ENCODE measurements at regions not wholly inside any gene's neighbourhood (a gene's known extent, or its start where the extent isn't known, plus 50 kb on each side); places are given as distances from the start of the nearest gene placed in this dataset.

GRCh38 chr1:98429965-98430443, 231.5 kb upstream of the SNX7 start:
- TF ChIP-seq CTCF (IDR thresholded peaks at IDR 0.05) (no peak), CHD2 (IDR thresholded peaks at IDR 0.05; ENCODE audit: low read length, partially characterized antibody) (no peak), TAF1 (IDR thresholded peaks at IDR 0.05; ENCODE audit: borderline replicate concordance, low read depth, low read length) (no peak), RAD21 (IDR thresholded peaks at IDR 0.05; ENCODE audit: low read length) (no peak), POLR2AphosphoS5 (IDR thresholded peaks at IDR 0.05; ENCODE audit: low read depth, low read length) (no peak), EZH2phosphoT487 (IDR thresholded peaks at IDR 0.05; ENCODE audit: borderline replicate concordance, low read depth) (no peak), GATA2 (CRISPR knock-in tag; IDR thresholded peaks at IDR 0.05) (no peak), SMC3 (IDR thresholded peaks at IDR 0.05; ENCODE audit: low read depth, low read length) (no peak), FOSL2 (IDR thresholded peaks at IDR 0.05; ENCODE audit: borderline replicate concordance, low read depth) (no peak), ZBTB33 (IDR thresholded peaks at IDR 0.05; ENCODE audit: borderline replicate concordance, low read depth) (no peak), SIN3A (IDR thresholded peaks at IDR 0.05; ENCODE audit: borderline replicate concordance, low read depth, low read length) (no peak)
